Tibial nerve (tissue), 4 donors: ENCODE measurements at regions not wholly inside any gene's neighbourhood (a gene's known extent, or its start where the extent isn't known, plus 50 kb on each side); places are given as distances from the start of the nearest gene placed in this dataset.

Source experiments
- EP300 ChIP-seq, 2 donors: sonication (generic); formaldehyde crosslinking; IDR thresholded peaks; one replicate each; pipeline ENCODE4 v1.6.1; 2017; ENCODE audit warnings: antibody characterized with exemption in 2 of 2, mild to moderate bottlenecking in 1 of 2
- POLR2A ChIP-seq, 2 donors: fragments of 450-650 bp; IDR thresholded peaks; one replicate each; pipeline ENCODE4 v1.6.1; 2017; ENCODE audit warnings: antibody characterized with exemption in 2 of 2, mild to moderate bottlenecking in 2 of 2, moderate library complexity in 2 of 2
- TF ChIP-seq, protein P1 (sequence below), 5 experiments: fragments of 200-600 bp in 3 of 5; fragments of 450-650 bp in 2 of 5; sonication (generic) in 3 of 5; IDR thresholded peaks; one replicate each; pipeline ENCODE4 v1.5.1; 2016 to 2019; ENCODE audit warnings: antibody characterized with exemption in 5 of 5, mild to moderate bottlenecking in 3 of 5, moderate library complexity in 2 of 5

DNA sequence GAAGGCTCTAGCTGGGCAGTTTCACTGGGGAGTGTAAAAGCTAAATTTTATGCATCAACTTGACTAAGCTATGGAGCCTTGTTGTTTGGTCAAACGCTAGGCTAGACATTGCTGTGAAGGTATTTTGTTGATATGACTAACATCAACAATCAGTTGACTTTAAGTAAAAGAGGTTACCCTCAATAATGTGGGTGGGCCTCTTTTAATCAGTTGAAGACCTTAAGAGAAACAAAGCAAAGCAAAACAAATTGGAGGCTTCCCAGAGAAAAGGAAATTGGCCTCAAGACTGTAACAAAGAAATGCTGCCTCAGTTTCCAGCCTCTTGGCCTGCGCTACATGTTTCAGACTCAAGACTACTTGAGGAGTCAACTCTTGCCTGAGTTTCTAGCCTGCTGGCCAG, 50.0 kb upstream of the TSC22D1 start:
- TF ChIP-seq EP300 (IDR thresholded peaks at IDR 0.05) (no peak), POLR2A (IDR thresholded peaks at IDR 0.05) (no peak)
- TF ChIP-seq, protein P1, sequence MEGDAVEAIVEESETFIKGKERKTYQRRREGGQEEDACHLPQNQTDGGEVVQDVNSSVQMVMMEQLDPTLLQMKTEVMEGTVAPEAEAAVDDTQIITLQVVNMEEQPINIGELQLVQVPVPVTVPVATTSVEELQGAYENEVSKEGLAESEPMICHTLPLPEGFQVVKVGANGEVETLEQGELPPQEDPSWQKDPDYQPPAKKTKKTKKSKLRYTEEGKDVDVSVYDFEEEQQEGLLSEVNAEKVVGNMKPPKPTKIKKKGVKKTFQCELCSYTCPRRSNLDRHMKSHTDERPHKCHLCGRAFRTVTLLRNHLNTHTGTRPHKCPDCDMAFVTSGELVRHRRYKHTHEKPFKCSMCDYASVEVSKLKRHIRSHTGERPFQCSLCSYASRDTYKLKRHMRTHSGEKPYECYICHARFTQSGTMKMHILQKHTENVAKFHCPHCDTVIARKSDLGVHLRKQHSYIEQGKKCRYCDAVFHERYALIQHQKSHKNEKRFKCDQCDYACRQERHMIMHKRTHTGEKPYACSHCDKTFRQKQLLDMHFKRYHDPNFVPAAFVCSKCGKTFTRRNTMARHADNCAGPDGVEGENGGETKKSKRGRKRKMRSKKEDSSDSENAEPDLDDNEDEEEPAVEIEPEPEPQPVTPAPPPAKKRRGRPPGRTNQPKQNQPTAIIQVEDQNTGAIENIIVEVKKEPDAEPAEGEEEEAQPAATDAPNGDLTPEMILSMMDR (IDR thresholded peaks at IDR 0.05): no peak
